ENCODE measurements at regions not wholly inside any gene's neighbourhood (a gene's known extent, or its start where the extent isn't known, plus 50 kb on each side); places are given as distances from the start of the nearest gene placed in this dataset.
A peak's percentile ranks its signal among the peaks of the same experiment; 100 is the strongest.

- Histone ChIP-seq H3K9me3 (no peaks in the 10 kb centered on the region), H3K27me3 (no peaks in the 10 kb centered on the region), H3K36me3 (no peaks in the 10 kb centered on the region), H3K4me3 (no peak overlapping the region)
- DNase-seq = no peak
These were observed 56.3 kb downstream of the AGTR2 start for GRCh38 chrX:116226665-116227484.

GRCh38 chrX:116230130-116230898 is 59.8 kb downstream of the AGTR2 start:
- DNase-seq = no peak

GRCh38 chrX:116232833-116233232 is 62.3 kb downstream of the AGTR2 start:
- H3K4me3 ChIP-seq = no peak overlapping the region
- no peaks in the 10 kb centered on the region for H3K27me3 ChIP-seq
- no peak for DNase-seq
- H3K36me3 ChIP-seq = no peaks in the 10 kb centered on the region
- no peaks in the 10 kb centered on the region for H3K9me3 ChIP-seq

More at GRCh38 chrX:116230130-116230898, 59.8 kb downstream of the AGTR2 start:
- H3K36me3 ChIP-seq = no peaks in the 10 kb centered on the region
- H3K4me3 ChIP-seq = no peak overlapping the region
- H3K9me3 ChIP-seq = no peaks in the 10 kb centered on the region
- H3K27me3 ChIP-seq = no peaks in the 10 kb centered on the region

- Histone ChIP-seq H3K27me3 (no peaks in the 10 kb centered on the region), H3K36me3 (no peaks in the 10 kb centered on the region), H3K4me3 (no peak overlapping the region), H3K9me3 (no peaks in the 10 kb centered on the region)
- DNase-seq = no peak
These were observed 66.1 kb downstream of the AGTR2 start for GRCh38 chrX:116236666-116237065.

- DNase-seq = no peak
- Histone ChIP-seq H3K36me3 (no peaks in the 10 kb centered on the region), H3K9me3 (no peaks in the 10 kb centered on the region), H3K4me3 (no peak overlapping the region), H3K27me3 (no peaks in the 10 kb centered on the region)
These were observed 67.5 kb downstream of the AGTR2 start for GRCh38 chrX:116238093-116238492.

GRCh38 chrX:116238567-116239255 is 68.2 kb downstream of the AGTR2 start:
- Histone ChIP-seq H3K9me3 (no peaks in the 10 kb centered on the region), H3K36me3 (no peaks in the 10 kb centered on the region), H3K4me3 (no peak overlapping the region), H3K27me3 (no peaks in the 10 kb centered on the region)
- no peak for DNase-seq

- no peaks in the 10 kb centered on the region for H3K27me3 ChIP-seq
These were observed 69.6 kb downstream of the AGTR2 start for GRCh38 chrX:116239944-116240840.

GRCh38 chrX:116241001-116241400 is 70.5 kb downstream of the AGTR2 start:
- no peaks in the 10 kb centered on the region for H3K9me3 ChIP-seq
- H3K36me3 ChIP-seq = no peaks in the 10 kb centered on the region
- DNase-seq = no peak

More at GRCh38 chrX:116239944-116240840, 69.6 kb downstream of the AGTR2 start:
- peak overlapping the region; percentile 31 for H3K4me3 ChIP-seq
- DNase-seq = no peak
- H3K36me3 ChIP-seq = no peaks in the 10 kb centered on the region
- no peaks in the 10 kb centered on the region for H3K9me3 ChIP-seq

GRCh38 chrX:116243039-116243438 is 72.5 kb downstream of the AGTR2 start:
- H3K9me3 ChIP-seq = no peaks in the 10 kb centered on the region
- no peak overlapping the region for H3K4me3 ChIP-seq
- no peaks in the 10 kb centered on the region for H3K36me3 ChIP-seq
- DNase-seq = no peak
- no peaks in the 10 kb centered on the region for H3K27me3 ChIP-seq

More at GRCh38 chrX:116241001-116241400, 70.5 kb downstream of the AGTR2 start:
- Histone ChIP-seq H3K27me3 (no peaks in the 10 kb centered on the region), H3K4me3 (no peak overlapping the region)

GRCh38 chrX:116246261-116246660 is 75.7 kb downstream of the AGTR2 start:
- H3K4me3 ChIP-seq = no peak overlapping the region
- no peak for DNase-seq
- H3K9me3 ChIP-seq = no peaks in the 10 kb centered on the region
- no peaks in the 10 kb centered on the region for H3K27me3 ChIP-seq
- H3K36me3 ChIP-seq = no peaks in the 10 kb centered on the region

- no peak overlapping the region for H3K4me3 ChIP-seq
- H3K36me3 ChIP-seq = no peaks in the 10 kb centered on the region
- no peak for DNase-seq
- no peaks in the 10 kb centered on the region; the same call in 1 of the 2 replicates for H3K9me3 ChIP-seq
- no peaks in the 10 kb centered on the region for H3K27me3 ChIP-seq
These were observed 97.0 kb downstream of the AGTR2 start for GRCh38 chrX:116267511-116268040.

GRCh38 chrX:116272322-116272721 is 101.8 kb downstream of the AGTR2 start:
- no peaks in the 10 kb centered on the region for H3K36me3 ChIP-seq
- DNase-seq = peak; percentile 58
- H3K9me3 ChIP-seq = no peaks in the 10 kb centered on the region; the same call in 1 of the 2 replicates
- H3K4me3 ChIP-seq = no peak overlapping the region
- no peaks in the 10 kb centered on the region for H3K27me3 ChIP-seq

GRCh38 chrX:116272861-116273260 is 102.3 kb downstream of the AGTR2 start:
- Histone ChIP-seq H3K9me3 (no peaks in the 10 kb centered on the region; the same call in 1 of the 2 replicates), H3K27me3 (no peaks in the 10 kb centered on the region), H3K36me3 (no peaks in the 10 kb centered on the region), H3K4me3 (no peak overlapping the region)
- no peak for DNase-seq

- Histone ChIP-seq H3K4me3 (no peak overlapping the region), H3K27me3 (no peaks in the 10 kb centered on the region), H3K36me3 (no peaks in the 10 kb centered on the region), H3K9me3 (no peaks in the 10 kb centered on the region; the same call in 1 of the 2 replicates)
- DNase-seq = no peak
These were observed 105.7 kb downstream of the AGTR2 start for GRCh38 chrX:116276261-116276660.

GRCh38 chrX:116277351-116278225 is 107.0 kb downstream of the AGTR2 start:
- no peak for DNase-seq
- Histone ChIP-seq H3K27me3 (no peaks in the 10 kb centered on the region), H3K4me3 (no peak overlapping the region), H3K36me3 (no peaks in the 10 kb centered on the region), H3K9me3 (no peaks in the 10 kb centered on the region)
